ENCODE measurements at regions not wholly inside any gene's neighbourhood (a gene's known extent, or its start where the extent isn't known, plus 50 kb on each side); places are given as distances from the start of the nearest gene placed in this dataset.

DNA sequence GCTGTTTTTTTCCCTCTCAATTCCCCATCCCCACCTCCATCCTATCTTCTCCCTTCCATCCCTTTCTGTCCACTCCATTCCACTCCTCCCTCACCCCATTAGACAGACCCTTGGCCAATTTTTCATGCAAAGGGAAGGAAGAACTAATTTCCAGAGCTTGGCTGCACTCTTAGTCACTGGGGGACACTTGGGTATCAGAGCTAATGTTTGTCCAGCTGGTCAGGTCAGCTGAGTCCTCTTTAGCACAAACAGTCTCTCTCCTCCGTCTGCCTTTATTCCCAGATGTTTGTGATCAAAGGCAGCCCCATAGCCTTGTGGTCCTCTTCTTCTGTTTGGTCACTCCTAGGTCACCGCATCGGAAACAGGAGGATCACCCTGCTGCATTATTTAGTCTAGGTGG is 148.5 kb downstream of the NMUR2 start:
- no peak for TF ChIP-seq POLR2A (IDR thresholded peaks at IDR 0.05)
- TF ChIP-seq, protein P1, sequence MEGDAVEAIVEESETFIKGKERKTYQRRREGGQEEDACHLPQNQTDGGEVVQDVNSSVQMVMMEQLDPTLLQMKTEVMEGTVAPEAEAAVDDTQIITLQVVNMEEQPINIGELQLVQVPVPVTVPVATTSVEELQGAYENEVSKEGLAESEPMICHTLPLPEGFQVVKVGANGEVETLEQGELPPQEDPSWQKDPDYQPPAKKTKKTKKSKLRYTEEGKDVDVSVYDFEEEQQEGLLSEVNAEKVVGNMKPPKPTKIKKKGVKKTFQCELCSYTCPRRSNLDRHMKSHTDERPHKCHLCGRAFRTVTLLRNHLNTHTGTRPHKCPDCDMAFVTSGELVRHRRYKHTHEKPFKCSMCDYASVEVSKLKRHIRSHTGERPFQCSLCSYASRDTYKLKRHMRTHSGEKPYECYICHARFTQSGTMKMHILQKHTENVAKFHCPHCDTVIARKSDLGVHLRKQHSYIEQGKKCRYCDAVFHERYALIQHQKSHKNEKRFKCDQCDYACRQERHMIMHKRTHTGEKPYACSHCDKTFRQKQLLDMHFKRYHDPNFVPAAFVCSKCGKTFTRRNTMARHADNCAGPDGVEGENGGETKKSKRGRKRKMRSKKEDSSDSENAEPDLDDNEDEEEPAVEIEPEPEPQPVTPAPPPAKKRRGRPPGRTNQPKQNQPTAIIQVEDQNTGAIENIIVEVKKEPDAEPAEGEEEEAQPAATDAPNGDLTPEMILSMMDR (IDR thresholded peaks at IDR 0.05): no peak
- TF ChIP-seq POLR2AphosphoS5 (IDR thresholded peaks at IDR 0.05): no peak
